ENCODE measurements at regions not wholly inside any gene's neighbourhood (a gene's known extent, or its start where the extent isn't known, plus 50 kb on each side); places are given as distances from the start of the nearest gene placed in this dataset.

- TF ChIP-seq, protein P1, sequence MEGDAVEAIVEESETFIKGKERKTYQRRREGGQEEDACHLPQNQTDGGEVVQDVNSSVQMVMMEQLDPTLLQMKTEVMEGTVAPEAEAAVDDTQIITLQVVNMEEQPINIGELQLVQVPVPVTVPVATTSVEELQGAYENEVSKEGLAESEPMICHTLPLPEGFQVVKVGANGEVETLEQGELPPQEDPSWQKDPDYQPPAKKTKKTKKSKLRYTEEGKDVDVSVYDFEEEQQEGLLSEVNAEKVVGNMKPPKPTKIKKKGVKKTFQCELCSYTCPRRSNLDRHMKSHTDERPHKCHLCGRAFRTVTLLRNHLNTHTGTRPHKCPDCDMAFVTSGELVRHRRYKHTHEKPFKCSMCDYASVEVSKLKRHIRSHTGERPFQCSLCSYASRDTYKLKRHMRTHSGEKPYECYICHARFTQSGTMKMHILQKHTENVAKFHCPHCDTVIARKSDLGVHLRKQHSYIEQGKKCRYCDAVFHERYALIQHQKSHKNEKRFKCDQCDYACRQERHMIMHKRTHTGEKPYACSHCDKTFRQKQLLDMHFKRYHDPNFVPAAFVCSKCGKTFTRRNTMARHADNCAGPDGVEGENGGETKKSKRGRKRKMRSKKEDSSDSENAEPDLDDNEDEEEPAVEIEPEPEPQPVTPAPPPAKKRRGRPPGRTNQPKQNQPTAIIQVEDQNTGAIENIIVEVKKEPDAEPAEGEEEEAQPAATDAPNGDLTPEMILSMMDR (IDR thresholded peaks at IDR 0.05) = no peak
- no peak for TF ChIP-seq POLR2A (IDR thresholded peaks at IDR 0.05)
These were observed 54.5 kb upstream of the ENTPD6 start for GRCh38 chr20:25140968-25141367.
